Spleen (tissue), 11 donors: ENCODE measurements at regions not wholly inside any gene's neighbourhood (a gene's known extent, or its start where the extent isn't known, plus 50 kb on each side); places are given as distances from the start of the nearest gene placed in this dataset.

Experiments
- DNase-seq: peaks from one replicate; pipeline ENCODE4 v3.0.0-alpha.2; 2020
- H3K27ac ChIP-seq, 8 donors: fragments of 200-600 bp; sonication (generic) in 7 of 8; 1 replicate in 4 of 8; 2 replicates in 4 of 8; pipeline versions ENCODE4 v1.5.0 to v1.8.0; 2016 to 2021; ENCODE audit warnings: inconsistent platforms in 4 of 8, mild to moderate bottlenecking in 4 of 8, moderate library complexity in 1 of 8
- H3K27me3 ChIP-seq, 7 donors: fragments of 200-600 bp; sonication (generic) in 6 of 7; replicated peaks in 1 of 7; 1 replicate in 4 of 7; 2 replicates in 3 of 7; pipeline versions ENCODE4 v1.5.0 to v1.8.0; 2016 to 2021; ENCODE audit warnings: inconsistent platforms in 3 of 7, mild to moderate bottlenecking in 1 of 7
- H3K36me3 ChIP-seq, 6 donors: fragments of 200-600 bp; sonication (generic) in 5 of 6; 1 replicate in 4 of 6; 2 replicates in 2 of 6; pipeline versions ENCODE4 v1.5.0 to v1.8.0; 2016 to 2021; ENCODE audit warnings: inconsistent platforms in 2 of 6
- H3K4me1 ChIP-seq, 6 donors: fragments of 200-600 bp; sonication (generic) in 5 of 6; 1 replicate in 3 of 6; 2 replicates in 3 of 6; pipeline versions ENCODE4 v1.5.0 to v1.8.0; 2016 to 2021; ENCODE audit warnings: inconsistent platforms in 3 of 6
- H3K4me3 ChIP-seq, 8 donors: fragments of 200-600 bp; sonication (generic) in 7 of 8; 1 replicate in 4 of 8; 2 replicates in 4 of 8; pipeline versions ENCODE4 v1.5.0 to v1.8.0; 2016 to 2021; ENCODE audit warnings: inconsistent platforms in 4 of 8, mild to moderate bottlenecking in 4 of 8, moderate library complexity in 2 of 8
- H3K9me3 ChIP-seq, 8 donors: fragments of 200-600 bp; sonication (generic) in 7 of 8; 1 replicate in 4 of 8; 2 replicates in 4 of 8; pipeline versions ENCODE4 v1.5.0 to v1.8.0; 2016 to 2021; ENCODE audit warnings: inconsistent platforms in 4 of 8
- CTCF ChIP-seq, 11 experiments: fragments of 200-600 bp in 7 of 11; fragments of 450-650 bp in 4 of 11; sonication (generic) in 4 of 11; IDR thresholded peaks in 8 of 11; conservative IDR thresholded peaks in 3 of 11; 1 replicate in 7 of 11; 2 replicates in 4 of 11; pipeline versions ENCODE4 v1.4.0 to v1.8.0; 2016 to 2021; ENCODE audit warnings: antibody characterized with exemption in 11 of 11, inconsistent platforms in 4 of 11, mild to moderate bottlenecking in 1 of 11
- POLR2A ChIP-seq, 3 donors: fragments of 450-650 bp; IDR thresholded peaks; one replicate each; pipeline ENCODE4 v1.5.1; 2017; ENCODE audit warnings: antibody characterized with exemption in 3 of 3, mild to moderate bottlenecking in 1 of 3
- POLR2AphosphoS5 ChIP-seq, 3 donors: sonication (generic); formaldehyde crosslinking; IDR thresholded peaks; one replicate each; pipeline ENCODE4 v1.5.1; 2017; ENCODE audit warnings: antibody characterized with exemption in 3 of 3
- WGBS, 5 donors: extraction: QIAGEN DNeasy Blood & Tissue Kit in 3 of 5; methylation state at CpG; one replicate each; pipeline versions ENCODE4 v1.1.5 to v1.1.7; 2013 to 2018; 5-methylcytosine and 5-hydroxymethylcytosine counted together
- intact Hi-C: fragments of 100-400 bp; cut with DNase I; formaldehyde crosslinking; loops from one replicate; pipeline ENCODE4 v1.15.0; 2023; ENCODE audit warnings: low total_unique reads
- donor health status: healthy with polysubstance abuse.
- donor health status: DM: no; HTN: no; CAD: no; lungs with moderate emphysema.
- donor health status: DM: no; HTN: no; CAD: no.
- donor health status: Bipolar disorder and iron deficiency.
- donor health status: healthy.
- donor health status: DM: no; HTN: no; CAD: no.
- donor health status: DM: yes; HTN: yes; CAD: no.

- H3K27me3 ChIP-seq, result no peaks in the 10 kb centered on the region
- no peaks in the 10 kb centered on the region for H3K9me3 ChIP-seq
- no peak for DNase-seq
- intact Hi-C loops, result no loop called here
- 78 to 96% (median 94%) methylated on average over 7 of the region's 7 CpGs for WGBS, 5 donors
- TF ChIP-seq POLR2AphosphoS5 (IDR thresholded peaks at IDR 0.05) (no peak), POLR2A (IDR thresholded peaks at IDR 0.05) (no peak), CTCF (IDR thresholded peaks at IDR 0.05 in 8 of 11, conservative IDR thresholded peaks at IDR 0.05 in 3 of 11) (no peak)
- H3K4me3 ChIP-seq, result no peak overlapping the region
- H3K27ac ChIP-seq, result no peak overlapping the region
- H3K36me3 ChIP-seq, result no peaks in the 10 kb centered on the region
- H3K4me1 ChIP-seq, result peaks cover 0 to 14% (median 7%) of the 10 kb centered on the region in 6 donors
Observed at GRCh38 chr5:158202801-158203200, 343.9 kb upstream of the CLINT1 start.

- no peak for TF ChIP-seq POLR2AphosphoS5 (IDR thresholded peaks at IDR 0.05)
- TF ChIP-seq CTCF (IDR thresholded peaks at IDR 0.05 in 8 of 11, conservative IDR thresholded peaks at IDR 0.05 in 3 of 11), result no peak
- no peak for TF ChIP-seq POLR2A (IDR thresholded peaks at IDR 0.05)
- H3K9me3 ChIP-seq, result no peaks in the 10 kb centered on the region
- intact Hi-C loops, result no loop called here
- WGBS, 5 donors, result 90 to 96% (median 92%) methylated on average over 4 of the region's 4 CpGs
- H3K27ac ChIP-seq, result no peak overlapping the region
- DNase-seq, result no peak
- H3K27me3 ChIP-seq, result no peaks in the 10 kb centered on the region
- H3K4me1 ChIP-seq, result peaks cover 0 to 20% (median 11%) of the 10 kb centered on the region in 6 donors
- no peaks in the 10 kb centered on the region for H3K36me3 ChIP-seq
- H3K4me3 ChIP-seq, result no peak overlapping the region
Observed at GRCh38 chr5:158200619-158201018, 341.7 kb upstream of the CLINT1 start.

GRCh38 chr5:158198636-158199035 lies 339.7 kb upstream of the CLINT1 start:
- H3K27ac ChIP-seq, result peak overlapping the region in 1 of 8 donors; percentile 51
- no peak overlapping the region for H3K4me3 ChIP-seq
- H3K27me3 ChIP-seq, result no peaks in the 10 kb centered on the region
- no peak for DNase-seq
- TF ChIP-seq POLR2A (IDR thresholded peaks at IDR 0.05) (no peak), CTCF (IDR thresholded peaks at IDR 0.05 in 8 of 11, conservative IDR thresholded peaks at IDR 0.05 in 3 of 11) (no peak), POLR2AphosphoS5 (IDR thresholded peaks at IDR 0.05) (no peak)
- intact Hi-C loops, result no loop called here
- H3K4me1 ChIP-seq, result peaks cover 0 to 37% (median 11%) of the 10 kb centered on the region in 6 donors
- WGBS, 5 donors, result 52 to 82% (median 74%) methylated on average over 6 of the region's 6 CpGs
- no peaks in the 10 kb centered on the region for H3K36me3 ChIP-seq
- peaks cover 0 to 1% (median 0%) of the 10 kb centered on the region in 8 donors for H3K9me3 ChIP-seq

GRCh38 chr5:158195416-158196210 lies 336.7 kb upstream of the CLINT1 start:
- WGBS, 5 donors, result 55 to 71% (median 65%) methylated on average over 5 of the region's 5 CpGs
- intact Hi-C loops, result no loop called here
- H3K27ac ChIP-seq, result no peak overlapping the region
- DNase-seq, result no peak
- TF ChIP-seq POLR2AphosphoS5 (IDR thresholded peaks at IDR 0.05) (no peak), CTCF (IDR thresholded peaks at IDR 0.05 in 8 of 11, conservative IDR thresholded peaks at IDR 0.05 in 3 of 11) (no peak), POLR2A (IDR thresholded peaks at IDR 0.05) (no peak)
- H3K4me3 ChIP-seq, result no peak overlapping the region
- H3K27me3 ChIP-seq, result no peaks in the 10 kb centered on the region
- H3K4me1 ChIP-seq, result peaks cover 0 to 37% (median 11%) of the 10 kb centered on the region in 6 donors
- no peaks in the 10 kb centered on the region for H3K36me3 ChIP-seq
- H3K9me3 ChIP-seq, result peaks cover 0 to 15% (median 7%) of the 10 kb centered on the region in 8 donors
